ENCODE measurements at regions not wholly inside any gene's neighbourhood (a gene's known extent, or its start where the extent isn't known, plus 50 kb on each side); places are given as distances from the start of the nearest gene placed in this dataset.

- TF ChIP-seq CTCF (conservative IDR thresholded peaks at IDR 0.05 in 1 of 2, IDR thresholded peaks at IDR 0.05 in 1 of 2; ENCODE audit: low read depth in 1 of 2, low read length in 2 of 2): no peak
- TF ChIP-seq EZH2 (IDR thresholded peaks at IDR 0.05; ENCODE audit: low read length, missing control alignments): no peak
Observed at GRCh38 chr10:21130683-21131442, 233.8 kb upstream of the NEBL start.
